ENCODE measurements at regions not wholly inside any gene's neighbourhood (a gene's known extent, or its start where the extent isn't known, plus 50 kb on each side); places are given as distances from the start of the nearest gene placed in this dataset.

GRCh38 chr1:157189096-157189495 lies 50.9 kb upstream of the ETV3 start:
- no peak overlapping the region for H2AK5ac ChIP-seq (ENCODE audit: low read length)
- H3K4ac ChIP-seq (ENCODE audit: low read depth, low read length): no peak overlapping the region
- no peak overlapping the region for H3K4me2 ChIP-seq (ENCODE audit: low read length)
- no peaks in the 10 kb centered on the region for H3K27me3 ChIP-seq (ENCODE audit: insufficient read depth, low read length)
- H4K8ac ChIP-seq (ENCODE audit: low read depth, low read length): no peak overlapping the region
- no peak overlapping the region for H3K23ac ChIP-seq (ENCODE audit: low read length)
- no peak overlapping the region for H3K4me3 ChIP-seq (ENCODE audit: low read depth, low read length)
- no peak for DNase-seq
- H3K36me3 ChIP-seq (ENCODE audit: control insufficient read depth in 1 of 2, insufficient read depth in 2 of 2, low read length in 2 of 2): no peaks in the 10 kb centered on the region
- H3K27ac ChIP-seq (ENCODE audit: low read depth, low read length): no peak overlapping the region
- H3K18ac ChIP-seq (ENCODE audit: low read length): no peak overlapping the region
- H3K9me3 ChIP-seq (ENCODE audit: insufficient read depth, low read depth, low read length): peaks cover 2% of the 10 kb centered on the region
- no peak overlapping the region for H3K14ac ChIP-seq (ENCODE audit: low read length)
- no peak overlapping the region for H3K9ac ChIP-seq (ENCODE audit: low read length)
- H2BK12ac ChIP-seq (ENCODE audit: low read length): no peak overlapping the region
- WGBS (ENCODE audit: extremely low coverage, insufficient coverage, insufficient read length): no CpG with 5 or more reads among the region's 4 CpGs
- H2AFZ ChIP-seq (ENCODE audit: insufficient read depth, low read length, poor library complexity): no peak overlapping the region
- H4K12ac ChIP-seq (ENCODE audit: low read depth, low read length): no peak overlapping the region
- no peak overlapping the region for H4K91ac ChIP-seq (ENCODE audit: low read depth, low read length)
- no peak overlapping the region for H2BK120ac ChIP-seq (ENCODE audit: insufficient read depth, low read length, poor library complexity)
- H2BK5ac ChIP-seq (ENCODE audit: low read depth, low read length, poor library complexity): no peak overlapping the region
- no peaks in the 10 kb centered on the region for H3K4me1 ChIP-seq (ENCODE audit: control insufficient read depth in 1 of 2, insufficient read depth in 2 of 2, low read length in 2 of 2)
- no peaks in the 10 kb centered on the region for H3K79me2 ChIP-seq (ENCODE audit: control insufficient read depth, insufficient read depth, low read length, poor library complexity)
- H3K79me1 ChIP-seq (ENCODE audit: low read length): no peaks in the 10 kb centered on the region
